NCI-H1105 treated with DMSO at 0.1 percent for 48 hours (cell line): ENCODE measurements at regions not wholly inside any gene's neighbourhood (a gene's known extent, or its start where the extent isn't known, plus 50 kb on each side); places are given as distances from the start of the nearest gene placed in this dataset.
"Not testable (repeated sequence)": the region's sequence is repeated elsewhere in the genome, so short reads cannot be mapped to it uniquely, and the experiment has no call there.

Experiments
- DNase-seq: peaks from one replicate; lab custom pipeline; 2025; lab: John Stamatoyannopoulos, UW

GRCh38 chr4:22573198-22573597 is 57.3 kb upstream of the ADGRA3 start:
- peak; percentile 76 for DNase-seq

- peak; percentile 35 for DNase-seq
These were observed 57.8 kb upstream of the ADGRA3 start for GRCh38 chr4:22573641-22574040.

- DNase-seq: no peak
These were observed 58.6 kb upstream of the ADGRA3 start for GRCh38 chr4:22574424-22574823.

DNA sequence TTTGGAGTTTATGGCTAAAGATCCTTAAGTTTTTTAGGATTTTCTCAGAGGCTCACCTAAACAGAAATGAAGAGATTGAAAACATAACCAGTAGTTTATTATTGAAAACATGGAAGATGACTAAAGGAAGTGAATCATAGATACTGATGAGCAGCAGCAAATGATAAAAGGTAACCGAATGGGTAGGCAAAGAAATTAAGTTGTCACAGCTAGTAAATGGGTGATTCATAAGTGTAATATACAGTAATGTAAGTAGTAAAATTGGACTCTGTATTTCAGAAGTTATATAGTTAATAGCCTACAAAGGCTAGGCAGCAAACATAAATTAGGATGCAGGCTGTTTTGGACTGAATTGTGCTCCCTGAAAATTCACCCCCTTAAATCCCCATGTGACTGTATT is 59.0 kb upstream of the ADGRA3 start:
- no peak for DNase-seq

DNA sequence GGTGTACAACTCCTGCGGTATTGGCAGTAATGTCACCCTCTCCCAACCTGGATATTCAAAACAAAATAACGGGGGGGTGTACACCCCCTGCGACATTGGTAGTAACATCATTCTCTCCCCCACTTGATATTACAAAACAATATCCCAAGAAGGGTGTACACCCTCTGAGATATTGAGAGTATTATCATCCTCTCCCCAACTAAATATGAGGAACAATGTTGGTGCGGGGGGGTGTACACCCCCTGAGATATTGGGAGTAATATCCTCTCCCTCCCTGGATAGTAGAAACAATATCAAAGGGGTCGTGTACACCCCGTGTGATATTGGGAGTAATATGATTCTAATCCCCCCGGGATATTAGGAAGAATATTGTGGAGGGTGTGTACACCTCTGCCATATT is 71.4 kb upstream of the ADGRA3 start:
- DNase-seq: no peak

DNA sequence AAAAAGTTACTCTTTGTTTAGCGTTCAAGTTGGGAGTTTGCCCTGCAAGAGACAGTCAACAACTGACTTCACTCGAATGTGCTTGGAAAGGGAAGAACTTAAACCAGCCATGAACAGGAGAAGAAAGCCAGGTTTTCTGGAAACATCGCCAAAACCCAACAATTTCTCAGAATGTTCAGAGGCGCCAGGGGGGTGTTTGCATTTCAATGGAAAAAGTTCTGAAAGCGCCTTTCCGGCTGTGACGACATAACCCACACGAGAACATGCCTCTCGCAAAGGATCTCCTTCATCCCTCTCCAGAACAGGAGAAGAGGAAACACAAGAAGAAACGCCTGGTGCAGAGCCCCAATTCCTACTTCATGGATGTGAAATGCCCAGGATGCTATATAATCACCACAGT is 78.1 kb upstream of the ADGRA3 start:
- DNase-seq: no peak

- DNase-seq: no peak
These were observed 79.8 kb upstream of the ADGRA3 start for GRCh38 chr4:22595684-22596083.

DNA sequence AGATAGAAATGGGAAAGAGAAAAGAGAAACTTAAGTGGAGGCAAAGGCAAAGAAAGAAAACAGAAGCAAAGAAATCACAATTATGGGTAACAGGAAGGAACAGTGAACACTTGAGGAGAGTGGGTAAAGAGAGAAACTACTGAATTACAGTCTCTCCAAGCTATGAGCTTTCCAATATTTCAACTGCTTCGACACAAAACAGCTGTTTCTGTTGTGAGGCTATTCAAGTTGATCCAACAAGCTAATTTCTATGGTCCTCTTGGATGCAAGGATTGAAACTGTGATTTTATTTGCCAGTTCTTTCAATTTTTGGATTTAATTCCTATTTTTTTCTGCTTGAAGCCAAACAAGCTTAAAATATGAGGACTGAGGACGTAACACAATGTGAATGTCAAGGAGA is 80.5 kb upstream of the ADGRA3 start:
- no peak for DNase-seq

- no peak for DNase-seq
These were observed 81.6 kb upstream of the ADGRA3 start for GRCh38 chr4:22597471-22597870.

- not testable (repeated sequence) for DNase-seq
These were observed 82.5 kb upstream of the ADGRA3 start for GRCh38 chr4:22598113-22599047.

DNA sequence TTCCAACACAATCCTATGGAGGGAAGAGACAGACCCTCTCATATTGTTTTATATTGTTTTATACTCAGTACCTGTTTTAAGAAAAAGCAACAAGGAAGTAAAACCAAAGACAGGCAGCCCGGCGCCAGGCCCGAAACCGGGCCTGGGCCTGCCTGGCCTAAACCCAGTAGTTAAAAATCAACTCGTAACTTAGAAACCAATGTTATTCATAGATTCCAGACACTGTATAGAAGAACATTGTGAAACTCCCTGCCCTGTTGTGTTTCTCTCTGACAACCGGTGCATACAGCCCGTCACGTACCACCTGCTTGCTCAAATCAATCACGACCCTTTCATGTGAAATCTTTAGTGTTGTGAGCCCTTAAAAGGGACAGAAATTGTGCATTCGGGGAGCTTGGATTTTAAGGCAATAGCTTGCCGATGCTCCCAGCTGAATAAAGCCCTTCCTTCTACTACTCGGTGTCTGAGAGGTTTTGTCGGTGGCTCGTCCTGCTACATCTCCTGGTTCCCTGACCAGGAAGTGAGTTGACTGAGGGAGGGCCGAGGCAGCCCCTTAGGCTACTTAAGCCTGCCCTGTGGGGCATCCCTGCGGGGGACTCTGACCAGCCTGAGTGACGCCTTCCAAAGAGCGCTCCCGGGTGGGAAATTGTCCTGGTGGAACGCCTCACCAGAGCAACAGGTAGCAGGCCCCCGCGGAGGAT is 83.5 kb upstream of the ADGRA3 start:
- not testable (repeated sequence) for DNase-seq

DNA sequence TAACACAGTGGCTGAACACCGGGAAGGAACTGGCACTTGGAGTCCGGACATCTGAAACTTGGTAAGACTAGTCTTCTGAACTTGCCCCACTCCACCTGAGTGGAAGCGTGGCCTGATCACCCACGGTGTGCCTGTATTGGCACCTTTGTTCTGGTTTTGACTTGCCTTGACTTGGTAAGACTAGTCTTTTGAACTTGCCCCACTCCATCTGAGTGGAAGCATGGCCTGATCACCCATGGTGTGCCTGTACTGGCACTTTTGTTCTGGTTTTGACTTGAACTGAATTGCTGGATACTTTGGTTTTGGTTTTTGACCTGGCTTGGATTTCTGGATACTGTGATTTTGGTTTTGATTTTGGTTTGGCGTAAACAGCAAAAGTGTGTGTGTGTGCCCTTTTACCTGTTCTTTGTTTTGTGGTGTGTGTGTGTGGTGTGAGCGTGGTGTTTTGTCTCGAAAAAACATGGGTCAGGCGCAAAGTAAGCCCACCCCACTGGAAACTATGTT is 84.1 kb upstream of the ADGRA3 start:
- DNase-seq: not testable (repeated sequence)

GRCh38 chr4:22601638-22602037 is 85.8 kb upstream of the ADGRA3 start:
- DNase-seq: not testable (repeated sequence)

DNA sequence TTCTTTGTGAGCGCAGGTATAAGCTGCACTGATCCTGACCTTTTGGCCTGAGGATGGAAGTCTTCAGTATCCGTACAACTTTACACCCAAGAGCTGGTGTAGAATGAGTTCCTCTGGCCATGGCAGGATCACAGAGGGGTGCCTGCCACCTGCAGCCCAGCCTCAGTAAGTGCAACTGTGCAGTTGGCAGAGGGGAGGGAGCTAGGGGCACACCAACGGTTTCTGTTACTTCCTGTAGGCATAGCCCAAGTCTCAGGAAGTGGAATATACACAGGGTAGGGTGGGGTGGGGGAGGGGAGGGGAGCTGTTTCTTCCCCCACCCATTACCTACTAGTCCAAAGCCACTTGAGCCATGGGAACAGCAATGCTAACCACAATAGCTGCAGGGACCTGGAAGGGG is 85.4 kb upstream of the GBA3 start:
- DNase-seq: peak; percentile 26

- not testable (repeated sequence) for DNase-seq
These were observed 82.7 kb upstream of the GBA3 start for GRCh38 chr4:22609951-22610525.

DNA sequence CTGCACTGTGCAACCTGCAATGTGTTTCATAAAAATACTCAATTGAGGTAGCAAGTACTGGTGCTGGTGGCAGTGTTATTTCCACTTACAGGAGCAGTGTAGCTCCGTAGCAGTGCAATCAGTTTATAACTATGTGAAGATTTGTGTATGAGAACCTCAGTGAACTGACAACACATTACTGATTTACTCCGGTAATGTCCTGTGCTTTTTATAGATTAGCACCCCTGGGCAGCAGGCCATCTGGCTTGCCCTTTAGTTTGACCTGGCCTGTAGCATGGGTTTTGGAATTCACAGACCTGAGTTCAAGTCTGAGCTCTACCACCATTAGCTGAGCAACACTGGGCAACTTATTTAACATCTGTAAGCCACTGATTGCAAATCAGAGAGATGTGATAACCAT is 78.6 kb upstream of the GBA3 start:
- no peak for DNase-seq

DNA sequence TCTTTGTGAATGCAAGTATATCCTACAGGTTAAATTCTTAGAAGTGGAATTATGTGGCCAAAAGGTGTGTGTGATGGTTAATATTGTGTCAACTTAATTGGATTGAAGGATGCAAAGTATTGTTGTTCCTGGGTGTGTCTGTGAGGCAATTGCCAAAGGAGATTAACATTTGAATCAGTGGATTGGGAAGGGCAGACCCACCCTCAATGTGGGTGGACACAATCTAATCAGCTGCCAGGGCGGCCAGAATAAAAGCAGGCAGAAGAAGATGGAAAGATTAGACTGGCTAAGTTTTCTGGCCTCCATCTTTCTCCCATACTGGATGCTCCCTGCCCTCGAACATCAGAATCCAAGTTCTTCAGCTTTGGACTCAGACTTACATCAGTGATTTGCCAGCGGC is 76.2 kb upstream of the GBA3 start:
- no peak for DNase-seq

DNA sequence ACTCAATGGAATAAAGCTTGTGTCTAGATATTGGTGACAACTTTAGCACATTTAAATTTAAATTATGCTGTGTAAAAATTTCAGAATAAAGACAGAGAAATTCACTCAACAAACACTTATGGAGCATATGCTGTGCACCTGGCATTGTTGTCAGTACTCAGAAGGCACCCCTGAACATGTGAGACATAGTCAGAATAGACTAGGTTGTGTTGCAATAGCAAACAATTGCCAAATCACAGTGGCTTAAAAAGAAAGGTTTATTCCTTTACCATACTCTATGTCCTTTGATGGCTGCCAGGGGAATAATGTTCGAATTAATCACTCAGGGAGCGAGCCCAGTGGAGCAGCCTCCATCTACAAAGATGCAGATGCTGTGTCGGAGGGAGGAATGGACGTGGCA is 72.6 kb upstream of the GBA3 start:
- DNase-seq: not testable (repeated sequence)

DNA sequence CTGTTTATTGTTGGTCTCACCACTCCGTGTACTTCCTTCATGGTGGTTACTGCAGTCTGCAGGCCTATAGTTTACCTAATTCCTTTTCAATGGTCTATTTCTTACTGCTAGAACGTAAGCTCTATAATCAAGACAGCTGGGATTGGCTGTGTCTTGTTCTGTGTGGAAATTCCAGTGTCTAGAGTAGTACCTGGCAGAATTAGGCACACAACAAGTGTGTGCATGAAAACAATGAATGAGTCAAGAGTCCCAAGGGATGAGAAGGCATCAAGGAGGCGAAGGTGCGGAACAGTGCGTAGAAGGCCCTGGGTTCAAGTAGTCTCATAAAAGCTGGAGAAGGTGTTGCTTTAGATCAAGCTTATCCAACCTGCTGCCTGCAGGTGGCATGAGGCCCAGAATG is 70.8 kb upstream of the GBA3 start:
- DNase-seq: not testable (repeated sequence)

- not testable (repeated sequence) for DNase-seq
These were observed 68.7 kb upstream of the GBA3 start for GRCh38 chr4:22624002-22624401.

- no peak for DNase-seq
These were observed 67.4 kb upstream of the GBA3 start for GRCh38 chr4:22625311-22625710.

- not testable (repeated sequence) for DNase-seq
These were observed 64.9 kb upstream of the GBA3 start for GRCh38 chr4:22627851-22628250.
